Fibroblast of peridontal ligament (primary cell): ENCODE measurements at regions not wholly inside any gene's neighbourhood (a gene's known extent, or its start where the extent isn't known, plus 50 kb on each side); places are given as distances from the start of the nearest gene placed in this dataset.

Source experiments
- DNase-seq: peaks from one replicate; pipeline ENCODE4 v3.0.0-alpha.2; 2010; ENCODE audit errors: extremely low read depth

DNA sequence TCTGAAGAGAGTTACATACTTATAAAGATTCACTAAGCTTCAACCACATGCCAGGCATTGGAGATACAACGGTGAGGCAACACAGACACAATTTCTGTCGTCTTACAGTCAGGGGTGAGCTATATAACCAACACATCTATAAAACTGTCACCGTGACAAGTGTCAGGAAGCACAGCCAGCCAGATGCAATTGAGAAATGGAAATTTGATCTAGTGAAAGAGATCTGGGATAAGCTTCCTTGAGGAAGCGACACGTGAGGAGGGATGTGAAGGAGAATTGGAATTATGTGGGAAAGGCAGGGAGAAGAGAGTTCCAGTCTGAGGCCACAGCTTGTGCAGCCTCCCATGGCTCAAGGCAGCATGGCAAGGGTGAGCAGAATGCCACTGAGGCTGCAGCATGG lies 50.9 kb upstream of the ZNF354B start:
- no peak for DNase-seq

DNA sequence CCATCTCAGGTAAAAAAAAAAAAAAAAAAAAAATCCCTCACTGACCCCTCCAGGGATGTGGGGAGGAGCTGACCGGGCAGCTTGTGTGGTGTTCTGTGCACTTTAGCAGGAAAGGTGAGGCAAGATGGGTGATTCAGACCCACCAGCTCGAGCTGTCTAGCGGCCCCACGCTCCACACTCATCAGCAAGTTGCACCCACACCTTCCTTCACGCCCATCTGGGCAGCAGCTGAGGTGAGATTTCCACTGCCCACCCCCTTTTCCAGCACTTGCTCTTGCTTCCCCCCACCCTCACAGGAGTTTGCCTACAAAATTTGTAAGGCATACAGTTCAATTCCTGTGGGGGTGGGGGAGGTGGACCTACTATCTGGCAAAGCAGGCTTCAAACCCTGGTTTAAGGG lies 58.7 kb upstream of the ZNF354B start:
- no peak for DNase-seq

DNA sequence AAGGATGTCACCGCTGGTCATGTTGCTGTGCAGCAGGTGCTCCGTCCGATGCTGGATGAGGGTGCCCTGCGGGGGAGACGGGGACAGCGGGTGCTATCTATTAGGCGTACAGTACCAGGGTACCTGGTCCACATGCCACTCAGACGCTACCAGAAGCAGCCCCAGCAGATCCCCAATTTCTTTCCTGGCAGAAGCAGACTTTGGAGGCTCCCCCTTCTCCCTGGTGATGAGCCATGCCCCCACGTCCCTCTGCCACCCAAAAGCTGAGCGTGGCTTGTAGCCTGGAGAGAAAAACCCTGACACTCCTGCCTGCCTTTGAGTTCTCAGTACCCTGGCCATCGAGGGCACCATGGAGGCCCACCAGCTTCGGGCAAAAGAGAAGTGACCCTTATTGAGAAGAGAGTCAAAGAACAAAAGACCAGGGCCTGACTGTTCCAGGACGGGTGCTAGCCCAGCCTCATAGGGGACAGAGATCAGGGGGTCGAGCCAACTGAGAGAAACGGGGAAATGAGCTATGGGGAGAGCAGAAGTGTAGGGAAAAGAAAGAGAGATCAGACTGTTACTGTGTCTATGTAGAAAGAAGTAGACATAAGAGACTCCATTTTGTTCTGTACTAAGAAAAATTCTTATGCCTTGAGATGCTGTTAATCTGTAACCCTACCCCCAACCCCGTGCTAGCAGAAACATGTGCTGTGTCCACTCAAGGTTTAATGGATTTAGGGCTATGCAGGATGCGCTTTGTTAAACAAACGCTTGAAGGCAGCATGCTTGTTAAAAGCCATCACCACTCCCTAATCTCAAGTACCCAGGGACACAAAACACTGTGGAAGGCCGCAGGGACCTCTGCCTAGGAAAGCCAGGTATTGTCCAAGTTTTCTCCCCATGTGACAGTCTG lies 62.0 kb upstream of the ZNF354B start:
- no peak for DNase-seq

DNA sequence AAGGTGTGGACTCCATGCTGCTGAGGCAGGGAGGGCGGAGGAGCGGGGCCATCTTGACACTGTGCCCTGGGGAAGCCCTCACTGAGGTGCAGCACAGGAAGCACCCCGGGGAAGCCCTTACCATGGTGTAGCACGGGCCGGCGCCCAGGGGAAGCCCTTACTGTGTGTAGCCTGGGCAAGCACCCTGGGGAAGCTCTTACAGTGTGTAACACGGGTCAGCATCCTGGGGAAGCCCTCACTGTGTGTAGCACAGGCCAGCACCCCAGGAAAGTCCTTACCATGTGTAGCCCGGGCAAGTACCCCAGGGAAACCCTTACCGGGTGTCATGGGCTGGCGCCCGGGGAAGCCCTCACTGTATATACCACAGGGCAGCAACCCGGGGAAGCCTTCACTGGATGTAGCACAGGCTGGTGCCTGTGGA lies 62.6 kb upstream of the ZNF354B start:
- DNase-seq = no peak

DNA sequence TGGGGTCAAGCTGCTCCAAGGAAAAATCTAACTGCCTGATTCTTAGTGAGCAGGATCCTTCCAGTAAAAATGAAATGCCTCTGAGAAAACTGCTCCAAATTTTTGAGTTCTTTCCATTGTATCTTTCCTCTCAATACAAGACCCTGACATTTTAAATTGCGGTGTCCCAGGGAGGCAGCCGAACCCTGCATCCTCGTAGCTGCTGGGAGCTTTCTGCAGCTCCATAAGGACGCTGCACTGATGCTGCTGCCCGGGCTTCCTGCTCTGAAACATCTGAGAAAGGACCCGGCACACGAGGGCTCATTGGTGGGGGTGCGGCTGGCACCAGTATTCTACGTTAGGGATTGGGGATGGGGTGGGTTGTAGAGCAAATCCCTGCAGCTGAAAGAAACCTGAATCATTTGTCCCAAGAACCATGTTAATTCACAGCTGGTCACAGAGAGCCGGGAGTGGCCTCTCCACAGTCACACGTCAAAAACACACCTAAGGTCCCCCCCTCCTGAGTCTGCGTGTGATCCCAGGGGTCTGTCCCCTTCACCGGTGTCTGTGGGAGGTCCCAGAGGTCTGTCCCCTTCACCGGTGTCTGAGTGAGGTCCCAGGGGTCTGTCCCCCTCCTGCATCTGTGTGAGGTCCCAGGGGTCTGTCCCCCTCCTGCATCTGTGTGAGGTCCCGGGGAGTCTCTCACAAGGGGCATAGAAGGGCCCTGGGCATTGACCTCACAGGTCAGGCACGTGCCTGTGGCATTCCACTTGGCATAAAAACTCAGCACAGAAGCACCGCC lies 63.4 kb upstream of the ZNF354B start:
- no peak for DNase-seq

DNA sequence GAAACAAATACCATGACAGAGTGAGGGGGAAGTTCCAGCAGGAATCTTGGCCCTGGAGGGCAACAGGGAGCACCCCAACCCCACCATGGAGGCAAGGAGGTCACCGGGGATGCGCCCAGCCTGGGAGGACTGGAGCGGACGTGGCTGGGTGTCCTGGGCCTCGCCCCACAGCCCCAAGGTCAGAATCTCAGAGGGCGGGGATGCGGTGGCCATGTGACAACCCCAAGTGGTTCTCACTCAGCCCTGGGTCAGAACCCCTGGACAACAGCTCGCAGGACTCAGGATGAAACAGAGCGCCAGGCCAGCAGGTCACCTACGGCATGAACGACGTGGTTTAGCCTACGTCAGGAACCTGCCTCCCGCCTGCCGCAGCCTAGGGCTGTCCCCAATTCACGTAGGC lies 64.0 kb upstream of the ZNF354A start:
- DNase-seq = no peak

DNA sequence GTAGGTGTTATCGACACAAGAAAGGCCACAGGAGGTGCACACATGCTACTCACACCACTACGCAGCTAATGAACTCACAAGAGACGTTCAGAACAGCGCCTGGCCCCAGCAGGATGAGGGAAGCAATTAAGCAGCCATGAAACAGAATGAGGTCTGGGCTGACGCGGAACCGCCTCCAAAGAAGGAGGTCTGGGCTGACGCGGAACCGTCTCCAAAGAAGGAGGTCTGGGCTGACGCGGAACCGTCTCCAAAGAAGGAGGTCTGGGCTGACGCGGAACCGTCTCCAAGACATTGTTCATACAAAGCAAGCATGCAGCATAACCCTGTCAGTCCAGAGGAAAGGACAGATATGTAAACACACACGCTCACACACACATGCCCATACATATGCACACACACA lies 63.2 kb upstream of the ZNF354A start:
- no peak for DNase-seq

DNA sequence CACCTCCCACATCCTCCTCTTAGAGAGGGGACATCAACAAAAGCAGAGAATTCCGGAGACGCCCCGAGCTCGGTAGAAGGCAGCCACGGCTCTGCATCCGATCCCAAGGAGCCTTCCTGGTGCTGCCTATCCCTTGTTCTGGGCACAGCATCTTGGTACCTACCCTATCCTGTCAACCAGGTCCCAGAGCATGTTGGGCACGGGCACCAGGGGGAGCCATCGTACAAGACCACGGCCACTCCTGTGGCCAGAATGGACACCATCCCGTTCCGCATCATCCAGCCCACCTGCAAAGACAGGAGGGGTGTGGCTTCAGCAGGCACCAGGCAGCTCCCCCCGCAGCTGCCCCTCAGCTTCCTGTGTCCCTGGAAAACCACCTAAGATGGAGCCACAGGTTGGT lies 62.7 kb upstream of the ZNF354A start:
- no peak for DNase-seq

DNA sequence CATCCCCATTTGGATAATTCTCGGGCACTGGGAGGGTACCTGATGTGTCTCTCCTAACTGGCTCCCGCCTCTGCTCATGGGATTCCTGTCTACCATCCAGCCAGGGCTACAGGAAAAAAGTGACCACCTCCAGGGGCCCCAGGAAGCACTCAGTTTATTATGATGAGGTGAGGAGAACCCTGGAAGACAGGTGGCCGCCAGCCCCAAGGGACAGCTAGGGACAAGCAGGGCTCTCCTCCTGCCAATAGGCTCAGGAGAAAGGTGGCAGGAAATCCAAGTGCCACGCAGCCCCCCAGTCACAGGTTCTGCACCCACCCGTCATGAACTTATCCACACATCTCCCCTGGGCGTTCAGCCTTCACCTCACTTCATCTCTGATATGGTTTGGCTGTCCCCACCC lies 61.5 kb upstream of the ZNF354A start:
- DNase-seq = no peak

DNA sequence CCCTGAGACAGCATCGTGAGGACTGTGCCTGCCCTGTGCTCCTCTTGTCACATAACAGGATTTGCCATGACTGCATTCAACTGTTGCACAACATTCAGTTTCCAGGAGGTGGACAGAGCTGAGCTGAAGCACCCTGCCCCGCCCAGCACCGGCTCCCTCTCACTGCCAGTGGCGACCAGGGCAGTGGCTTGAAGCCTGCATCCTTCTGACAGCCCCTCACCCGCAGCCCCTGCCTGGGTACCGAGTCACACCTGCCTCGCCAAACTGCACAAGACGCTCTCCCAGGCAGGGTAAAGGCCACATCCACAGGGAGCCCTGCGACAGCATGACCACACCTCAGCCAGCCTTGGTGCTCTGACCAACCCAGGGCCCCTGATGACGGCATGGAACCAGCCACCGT lies 59.9 kb upstream of the ZNF354A start:
- no peak for DNase-seq

DNA sequence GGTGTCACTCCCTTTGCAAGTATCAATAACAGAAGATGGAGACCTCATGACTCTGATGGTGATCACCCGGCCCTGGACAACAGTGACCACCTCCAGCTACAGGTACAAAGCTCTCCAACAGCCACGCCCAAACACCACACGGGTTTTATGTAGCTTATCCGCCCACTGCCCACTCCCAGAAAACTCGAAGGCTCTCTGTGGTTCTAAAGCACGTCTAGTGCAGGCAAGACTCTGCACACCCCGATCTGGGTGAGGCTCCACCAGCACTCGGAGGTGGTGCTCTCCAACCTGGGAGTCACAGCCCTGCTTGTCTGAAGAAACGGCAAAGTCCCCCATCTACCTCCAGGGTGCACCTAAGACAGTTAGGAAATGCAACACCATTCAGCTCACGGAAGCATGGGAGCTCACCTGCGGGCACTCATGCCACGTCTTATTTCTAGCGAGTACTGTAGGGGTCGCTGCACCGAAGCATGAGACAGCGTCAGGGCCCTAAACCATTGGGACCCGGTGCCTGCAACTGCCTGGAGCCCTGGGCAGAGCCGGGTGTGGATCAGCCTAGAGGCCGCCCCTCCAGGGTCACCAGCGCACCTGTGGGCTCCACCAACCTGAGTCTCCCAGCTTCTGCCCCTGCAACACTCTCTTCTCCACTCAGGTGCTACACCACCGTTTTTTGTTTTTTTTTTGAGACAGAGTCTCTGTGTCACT lies 58.1 kb upstream of the ZNF354A start:
- DNase-seq = no peak

DNA sequence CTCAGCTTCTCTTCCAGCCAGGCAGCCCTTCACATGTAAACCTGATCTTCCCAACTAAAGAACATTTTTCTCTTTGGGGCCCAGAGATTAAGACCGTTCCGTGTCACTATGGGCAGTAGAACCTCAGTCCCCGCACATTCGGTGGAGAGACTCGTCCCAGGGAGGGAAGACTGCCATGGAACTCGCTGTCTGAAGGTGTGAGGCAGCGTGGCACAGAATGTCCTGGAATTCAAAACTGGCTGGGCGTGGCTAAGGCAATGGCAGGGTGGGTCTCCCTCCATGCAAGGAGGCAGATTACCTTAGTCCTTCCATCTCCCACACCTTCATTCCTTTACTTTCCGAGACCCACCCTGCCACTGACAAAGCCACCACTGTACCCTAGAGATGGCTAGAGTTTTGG lies 57.4 kb upstream of the ZNF354A start:
- DNase-seq = no peak

DNA sequence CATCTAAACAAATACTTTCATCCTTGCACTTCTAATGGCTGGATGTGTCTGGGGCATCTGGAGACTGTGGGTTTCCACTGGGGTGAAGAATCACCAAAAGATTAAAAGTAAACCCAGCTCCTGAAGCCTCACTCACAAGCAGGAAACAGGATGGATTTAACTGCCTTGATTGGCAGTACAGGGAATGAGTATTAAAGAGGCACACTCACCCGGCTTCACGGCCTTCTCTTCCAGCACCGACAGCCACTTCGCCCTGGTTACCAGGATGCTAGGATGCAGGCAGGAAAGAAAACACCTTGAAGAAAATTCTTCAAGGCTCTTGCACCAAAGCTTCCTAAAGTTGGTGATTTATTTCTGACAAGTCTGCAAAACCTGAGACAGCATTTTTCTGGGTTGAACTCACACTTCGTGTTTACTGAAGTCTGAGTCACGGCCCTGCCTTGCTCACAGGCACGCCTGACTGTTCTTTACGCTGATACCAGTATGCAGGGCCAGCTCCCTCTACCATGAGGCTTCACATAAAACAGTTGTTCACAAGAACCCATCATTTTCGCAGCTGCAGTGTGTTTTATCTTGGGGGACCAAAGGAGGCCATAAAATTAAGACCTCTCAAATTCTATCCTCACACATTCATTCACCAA lies 56.5 kb upstream of the ZNF354A start:
- peak; percentile 6 for DNase-seq

DNA sequence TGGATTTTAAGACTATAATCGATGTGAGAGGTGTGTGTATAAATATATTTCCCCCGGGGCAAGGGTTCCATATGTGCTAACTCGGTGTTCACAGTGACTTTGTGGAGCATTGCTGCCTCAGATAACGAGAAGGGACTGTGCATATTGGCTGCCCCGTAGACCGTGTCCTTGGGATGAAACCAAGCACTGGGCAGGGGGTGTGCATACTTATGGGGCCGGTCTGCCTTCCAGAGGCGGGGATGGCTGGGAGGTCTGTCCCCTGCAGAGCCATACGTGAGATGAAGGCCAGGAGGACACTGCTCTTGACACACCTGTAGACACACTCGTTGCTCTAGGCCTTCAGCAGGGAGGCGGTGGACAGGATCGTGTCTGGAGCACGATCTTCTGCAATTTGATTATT lies 56.0 kb upstream of the ZNF354A start:
- no peak for DNase-seq

DNA sequence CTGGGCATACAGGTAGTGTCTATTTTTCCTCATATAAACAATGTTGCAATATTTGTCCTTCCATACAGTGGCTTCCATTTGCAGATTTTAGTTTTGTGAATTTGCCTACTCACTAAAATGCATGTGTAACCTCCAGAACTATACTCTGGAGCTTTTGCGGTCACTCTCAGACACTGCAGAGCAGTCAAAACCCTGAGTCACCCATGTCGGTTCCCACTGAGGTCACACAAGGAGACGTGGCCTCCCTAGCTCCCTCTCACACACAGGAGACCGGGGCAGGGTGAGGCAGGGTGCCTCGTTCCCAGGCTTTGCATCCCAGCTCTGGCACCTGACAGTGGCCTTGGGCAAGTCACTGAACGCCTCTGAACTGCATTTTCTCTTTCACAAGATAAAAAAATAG lies 55.5 kb upstream of the ZNF354A start:
- no peak for DNase-seq

DNA sequence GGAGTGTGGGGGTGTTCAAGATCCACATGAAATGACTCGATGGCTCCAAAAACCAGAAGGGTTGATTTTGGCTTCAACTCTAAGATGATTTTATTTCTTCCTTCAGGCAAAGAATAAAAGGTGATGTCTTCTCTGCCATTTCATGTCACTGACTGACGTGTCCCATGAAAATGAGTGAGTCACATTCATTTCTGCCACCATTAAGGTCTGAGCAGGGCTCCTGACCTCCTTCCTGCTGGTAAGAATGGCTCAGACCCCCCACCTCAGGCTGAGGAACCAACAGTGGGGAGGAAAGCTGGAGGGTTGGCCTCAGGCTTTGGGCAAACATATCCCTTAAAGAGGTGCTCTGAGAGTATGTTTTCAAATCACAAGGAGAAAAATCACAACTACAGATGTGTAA lies 53.9 kb upstream of the ZNF354A start:
- DNase-seq = no peak

DNA sequence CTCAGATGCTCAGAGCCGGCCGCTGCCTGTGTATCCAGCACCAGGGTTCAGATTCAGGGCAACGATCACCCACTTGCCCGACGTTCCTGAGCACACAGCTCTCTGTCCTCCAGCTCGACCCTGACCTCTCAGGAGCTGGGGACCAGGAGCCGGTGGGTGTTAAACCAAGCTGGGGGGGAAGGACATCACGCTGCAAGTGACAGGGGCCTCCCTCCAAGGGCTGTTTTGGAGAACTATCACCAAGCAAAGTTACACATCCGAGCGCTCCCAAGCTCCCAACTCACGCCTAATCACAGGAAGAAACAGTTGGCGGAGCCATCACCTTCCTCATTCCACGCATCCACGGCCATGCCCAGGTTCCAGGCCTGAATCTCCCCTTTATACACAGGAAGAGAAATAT lies 51.5 kb upstream of the ZNF354A start:
- DNase-seq = no peak

DNA sequence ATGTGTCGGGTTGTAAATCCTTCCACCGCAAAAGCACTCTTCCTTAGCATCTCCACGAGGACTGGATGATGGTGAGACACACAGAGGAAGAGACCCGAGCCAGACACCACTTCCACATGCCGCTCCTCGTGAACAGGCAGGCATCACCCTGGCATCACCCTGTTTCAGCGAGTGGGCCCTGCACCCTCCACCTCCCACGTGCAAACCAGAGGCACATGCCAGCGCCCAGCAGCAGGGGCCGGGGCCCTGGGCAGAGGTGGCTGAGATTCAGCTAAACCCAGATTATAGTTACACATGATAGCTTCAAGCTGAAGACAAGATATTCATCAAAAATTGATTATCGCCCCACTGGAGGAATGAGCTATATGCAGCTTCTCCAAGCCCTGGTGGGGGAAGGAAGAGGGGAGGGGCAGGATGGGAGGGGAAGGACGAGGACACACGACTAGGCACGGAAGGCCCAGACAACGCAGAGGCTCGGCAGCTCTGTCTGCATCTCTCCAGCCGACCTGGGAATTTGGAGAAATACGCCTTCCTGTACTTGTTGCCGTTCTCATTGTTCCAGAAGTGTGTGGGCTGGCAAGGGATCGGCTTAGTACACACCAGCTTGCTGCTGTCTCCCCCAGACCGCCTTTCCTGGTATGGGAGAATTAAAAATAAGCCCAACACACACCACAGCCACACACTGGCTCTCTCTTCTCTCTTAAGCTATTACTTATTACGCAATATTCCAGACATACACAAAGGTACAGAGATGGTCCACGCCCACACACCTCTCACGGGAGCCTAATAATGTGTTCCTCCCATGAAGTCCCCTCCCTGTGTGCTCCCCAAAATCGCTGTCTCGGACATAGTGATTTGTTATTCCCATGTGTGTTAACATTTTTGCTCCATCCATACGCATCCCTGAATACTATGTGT lies 50.4 kb upstream of the ZNF354A start:
- no peak for DNase-seq
